ENCODE measurements at regions not wholly inside any gene's neighbourhood (a gene's known extent, or its start where the extent isn't known, plus 50 kb on each side); places are given as distances from the start of the nearest gene placed in this dataset.
"Not testable (repeated sequence)": the region's sequence is repeated elsewhere in the genome, so short reads cannot be mapped to it uniquely, and the experiment has no call there.

GRCh38 chr6:76771059-76771634 is 692.1 kb downstream of the HTR1B start:
- DNase-seq: no peak

DNA sequence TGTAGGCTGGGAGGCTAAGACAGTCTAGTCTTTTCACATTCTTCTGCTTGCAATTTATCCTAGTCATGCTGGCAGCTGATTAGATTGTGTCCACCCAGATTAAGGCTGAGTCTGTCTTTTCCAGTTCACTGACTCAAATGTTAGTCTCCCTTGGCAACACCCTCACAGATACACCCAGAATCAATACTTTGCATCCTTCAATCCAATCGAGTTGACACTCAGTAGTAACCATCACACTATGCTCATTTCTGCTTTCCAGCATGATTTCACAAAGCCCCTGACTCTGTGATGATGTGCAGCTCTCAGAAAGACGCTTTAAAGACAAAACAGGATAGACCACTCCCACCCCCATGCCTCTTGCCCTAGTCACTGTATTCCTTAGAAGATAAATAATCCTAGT is 693.0 kb downstream of the HTR1B start:
- no peak for DNase-seq

- DNase-seq: no peak
These were observed 694.7 kb downstream of the HTR1B start for GRCh38 chr6:76768556-76768955.

- no peak for DNase-seq
These were observed 691.6 kb upstream of the IMPG1 start for GRCh38 chr6:76764057-76764456.

DNA sequence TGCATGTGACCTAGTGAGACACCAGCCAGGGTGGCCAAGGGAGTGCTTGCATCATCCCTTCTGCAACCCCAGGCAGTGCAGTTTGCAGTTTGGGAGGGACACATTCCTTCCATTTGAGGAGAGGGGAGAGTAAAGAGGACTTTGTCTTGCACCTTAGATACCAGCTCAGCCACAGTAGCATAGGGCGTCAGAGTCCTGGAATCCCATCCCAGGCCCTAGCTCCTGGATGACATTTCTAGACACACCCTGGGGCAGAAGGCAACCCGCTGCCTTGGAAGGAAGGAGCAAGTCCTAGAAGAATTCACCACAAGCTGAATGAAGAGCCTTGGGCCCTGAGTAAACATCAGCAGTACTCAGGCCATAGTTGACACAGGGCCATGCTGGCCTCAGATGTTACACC is 680.4 kb upstream of the IMPG1 start:
- no peak for DNase-seq

GRCh38 chr6:76745388-76745787 is 672.9 kb upstream of the IMPG1 start:
- not testable (repeated sequence) for DNase-seq

DNA sequence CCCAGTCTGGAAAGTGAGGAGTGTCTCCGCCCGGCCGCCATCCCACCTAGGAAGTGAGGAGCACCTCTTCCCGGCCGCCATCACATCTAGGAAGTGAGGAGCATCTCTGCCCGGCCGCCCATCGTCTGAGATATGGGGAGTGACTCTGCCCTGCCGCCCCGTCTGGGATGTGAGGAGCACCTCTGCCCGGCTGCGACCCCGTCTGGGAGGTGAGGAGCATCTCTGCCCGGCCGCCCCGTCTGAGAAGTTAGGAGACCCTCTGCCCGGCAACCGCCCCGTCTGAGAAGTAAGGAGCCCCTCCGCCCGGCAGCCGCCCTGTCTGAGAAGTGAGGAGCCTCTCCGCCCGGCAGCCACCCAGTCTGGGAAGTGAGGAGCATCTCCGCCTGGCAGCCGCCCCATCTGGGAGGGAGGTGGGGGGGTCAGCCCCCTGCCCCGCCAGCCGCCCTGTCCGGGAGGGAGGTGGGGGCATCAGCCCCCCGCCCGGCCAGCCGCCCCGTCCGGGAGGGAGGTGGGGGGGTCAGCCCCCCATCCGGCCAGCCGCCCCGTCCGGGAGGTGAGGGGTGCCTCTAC is 671.8 kb upstream of the IMPG1 start:
- DNase-seq: not testable (repeated sequence)

DNA sequence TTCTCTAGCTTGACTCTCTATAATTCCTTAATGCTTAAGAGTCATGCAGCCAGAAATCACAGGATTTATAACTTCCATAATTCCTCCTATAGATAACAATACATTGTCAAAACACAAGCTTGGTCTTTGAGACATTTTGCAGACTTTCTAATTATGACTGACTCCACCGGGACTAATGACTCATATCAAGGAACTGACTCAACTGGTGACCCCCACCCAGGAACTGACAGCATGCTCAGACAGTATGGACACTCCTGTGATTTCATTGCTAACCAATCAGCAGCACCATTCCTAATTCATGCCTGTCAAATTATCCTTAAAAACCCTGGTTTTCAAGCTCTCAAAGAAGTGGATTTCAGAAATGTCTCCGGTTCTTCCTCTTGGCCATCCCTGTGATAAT is 670.5 kb upstream of the IMPG1 start:
- no peak for DNase-seq

GRCh38 chr6:76719449-76719848 is 647.0 kb upstream of the IMPG1 start:
- no peak for DNase-seq

GRCh38 chr6:76708641-76709331 is 636.3 kb upstream of the IMPG1 start:
- no peak for DNase-seq

DNA sequence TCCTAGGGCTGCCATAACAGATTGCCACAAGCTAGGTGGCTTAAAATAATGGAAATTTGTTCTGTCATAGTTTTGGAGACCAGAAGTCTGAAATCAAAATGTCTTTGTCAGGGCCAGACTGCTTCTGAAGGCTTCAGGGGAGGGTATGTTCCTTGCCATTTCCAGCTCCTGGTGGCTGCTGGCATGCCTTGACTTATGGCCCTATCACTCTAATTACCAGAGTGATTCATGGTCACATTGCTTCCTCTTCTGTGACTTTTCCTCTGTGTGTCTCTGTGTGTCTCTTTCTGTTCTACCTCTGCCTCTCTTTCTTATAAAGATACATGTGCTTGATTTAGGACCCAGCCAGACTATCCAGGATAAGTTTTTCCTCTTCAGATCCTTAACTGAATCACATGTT is 635.2 kb upstream of the IMPG1 start:
- no peak for DNase-seq

GRCh38 chr6:76706631-76707030 is 634.2 kb upstream of the IMPG1 start:
- no peak for DNase-seq

- no peak for DNase-seq
These were observed 633.6 kb upstream of the IMPG1 start for GRCh38 chr6:76706086-76706485.

DNA sequence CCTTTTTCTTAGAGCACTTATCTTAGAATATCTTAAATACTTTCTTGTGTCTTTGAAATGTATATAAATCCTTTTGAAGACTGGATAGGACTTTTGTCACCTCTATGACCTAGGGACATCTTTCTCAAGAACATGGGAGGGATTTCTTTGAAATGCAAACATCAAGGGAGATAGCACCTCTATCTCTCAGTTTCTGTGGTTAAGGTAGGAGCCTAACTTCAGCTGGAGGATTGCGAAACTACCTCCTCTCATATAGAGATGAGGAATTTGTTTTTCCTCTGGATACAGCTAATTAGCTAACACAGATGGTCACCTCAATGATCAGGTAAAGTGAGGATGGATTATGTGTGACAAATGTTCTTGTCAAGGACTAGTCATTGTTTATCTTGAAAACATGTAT is 631.3 kb upstream of the IMPG1 start:
- DNase-seq: no peak

DNA sequence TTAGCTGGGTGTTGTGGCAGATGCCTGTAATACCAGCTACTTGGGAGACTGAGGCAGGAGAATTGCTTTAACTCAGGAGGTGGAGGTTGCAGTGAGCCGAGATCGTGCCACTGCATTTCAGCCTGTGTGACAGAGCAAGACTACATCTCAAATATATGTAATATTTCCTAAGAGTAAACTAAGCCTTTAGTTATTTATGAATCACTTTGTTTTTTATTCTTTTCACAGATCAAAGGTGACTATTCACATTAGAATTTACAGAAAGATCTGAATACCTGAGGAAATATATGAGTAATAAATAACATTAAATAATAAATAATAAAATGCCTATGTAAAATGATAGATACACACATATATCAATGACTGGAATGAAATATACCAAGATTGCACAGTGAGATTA is 630.8 kb upstream of the IMPG1 start:
- no peak for DNase-seq

DNA sequence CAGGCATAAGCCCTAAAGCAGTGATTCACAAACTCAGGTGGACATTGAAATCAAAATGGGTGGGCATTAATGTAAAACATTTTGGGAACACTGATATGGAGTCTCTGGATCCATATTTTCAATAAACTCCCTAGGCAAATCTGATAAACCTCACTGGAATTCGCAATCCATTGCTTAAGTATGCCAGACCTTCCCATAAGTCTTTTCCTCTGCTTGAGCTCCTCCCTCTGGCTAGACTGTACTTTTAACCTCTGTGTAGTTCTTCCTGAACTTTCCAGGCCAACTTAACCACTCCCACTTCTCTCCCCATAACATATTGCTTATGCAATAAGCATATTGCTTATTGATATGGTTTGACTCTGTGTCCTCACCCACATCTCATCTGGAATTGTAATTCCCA is 629.7 kb upstream of the IMPG1 start:
- DNase-seq: no peak

DNA sequence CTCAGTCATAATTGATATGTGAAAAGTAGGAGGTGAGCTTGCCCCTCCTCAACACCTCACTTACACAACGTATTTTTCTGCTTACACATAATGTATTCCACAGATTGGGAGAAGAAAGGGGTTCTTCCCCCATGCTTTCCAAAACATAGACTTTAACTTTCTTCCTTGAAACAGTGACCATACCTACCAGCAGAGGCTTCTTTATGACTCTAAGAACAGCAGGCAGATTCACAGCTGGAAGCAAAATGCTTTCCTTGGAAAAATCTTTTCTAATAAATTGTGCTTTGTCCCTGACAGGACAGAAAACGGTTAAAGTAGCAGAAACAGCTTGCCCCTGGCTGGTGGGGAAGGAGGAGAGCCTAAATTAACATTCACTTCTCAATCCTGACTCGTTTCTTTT is 629.1 kb upstream of the IMPG1 start:
- DNase-seq: no peak

GRCh38 chr6:76697585-76697984 is 625.1 kb upstream of the IMPG1 start:
- DNase-seq: no peak

DNA sequence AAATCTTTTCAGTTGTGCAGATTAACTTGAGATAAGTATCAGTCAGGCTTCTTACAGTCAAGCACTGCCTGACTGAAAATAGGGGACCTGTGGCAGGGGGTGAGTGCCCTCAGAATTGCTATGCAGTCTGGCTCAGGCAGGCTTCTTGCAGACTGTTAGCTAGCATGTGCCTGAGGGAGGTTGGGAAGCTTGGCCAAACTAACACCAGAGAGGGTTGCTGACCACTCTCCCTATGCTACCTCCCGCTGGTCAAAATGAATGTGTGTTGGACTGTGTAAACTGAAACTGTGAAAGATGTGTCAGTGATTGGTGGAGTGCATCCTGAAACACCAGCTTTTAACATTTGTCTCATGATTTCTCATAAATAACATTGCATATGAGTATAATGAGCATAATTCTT is 622.3 kb upstream of the IMPG1 start:
- no peak for DNase-seq

DNA sequence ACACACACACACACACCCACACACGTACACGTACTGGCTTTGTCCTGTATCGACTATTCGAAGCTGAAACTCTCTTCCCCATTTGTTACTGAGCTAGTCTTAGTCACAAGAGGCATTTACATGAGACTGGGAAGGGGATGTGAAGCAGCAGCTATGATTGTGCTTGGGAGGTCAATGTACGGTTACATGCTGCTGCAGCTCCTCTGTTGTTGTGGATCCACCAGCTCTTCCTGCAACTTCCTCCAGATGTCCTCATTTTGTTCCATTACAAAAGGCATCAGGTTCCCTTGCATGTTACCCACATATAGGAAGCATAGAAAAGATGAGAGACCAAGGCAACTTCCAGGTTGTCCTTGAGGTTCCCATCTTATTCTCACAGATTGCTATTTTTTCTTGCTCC is 612.4 kb upstream of the IMPG1 start:
- no peak for DNase-seq

DNA sequence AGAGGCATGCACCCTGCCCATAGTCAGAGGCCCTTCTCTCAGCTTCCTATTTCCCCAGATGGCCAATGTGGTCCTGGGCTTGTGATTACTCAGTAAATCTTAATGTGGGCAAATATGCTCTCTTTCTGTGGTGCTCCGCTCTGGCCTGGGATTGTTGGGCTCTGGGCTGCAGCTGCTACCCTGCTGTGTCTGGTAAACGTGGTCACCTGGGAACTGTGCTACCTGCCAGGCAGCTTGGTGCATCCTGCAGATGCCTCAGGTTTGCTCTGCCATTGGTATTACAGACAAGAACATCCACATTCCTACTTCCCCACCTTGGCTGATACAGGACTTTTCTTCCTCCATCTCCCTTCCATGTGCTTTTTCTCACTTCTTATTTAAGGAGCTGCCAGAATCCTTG is 611.5 kb upstream of the IMPG1 start:
- DNase-seq: no peak

- DNase-seq: no peak
These were observed 610.4 kb upstream of the IMPG1 start for GRCh38 chr6:76682842-76683241.

DNA sequence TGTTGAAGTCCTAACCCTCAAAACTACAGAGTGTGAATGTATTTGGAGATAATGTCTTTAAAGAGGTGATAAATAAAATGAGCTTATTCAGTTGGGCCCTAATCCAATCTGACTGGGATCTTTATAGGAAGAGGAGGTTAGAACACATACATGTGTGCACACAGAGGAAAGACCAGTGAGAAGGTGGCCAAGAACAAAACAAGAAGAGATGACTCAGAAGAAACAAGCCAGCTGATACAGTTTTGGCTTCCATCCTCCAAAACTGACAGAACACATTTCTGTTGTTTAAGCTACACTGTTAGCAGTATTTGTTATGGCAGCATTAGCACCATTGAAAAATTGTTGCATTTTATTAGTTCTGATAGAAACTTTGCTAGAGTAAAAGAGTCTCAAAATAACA is 609.3 kb upstream of the IMPG1 start:
- DNase-seq: no peak

- DNase-seq: no peak
These were observed 604.6 kb upstream of the IMPG1 start for GRCh38 chr6:76677017-76677416.

DNA sequence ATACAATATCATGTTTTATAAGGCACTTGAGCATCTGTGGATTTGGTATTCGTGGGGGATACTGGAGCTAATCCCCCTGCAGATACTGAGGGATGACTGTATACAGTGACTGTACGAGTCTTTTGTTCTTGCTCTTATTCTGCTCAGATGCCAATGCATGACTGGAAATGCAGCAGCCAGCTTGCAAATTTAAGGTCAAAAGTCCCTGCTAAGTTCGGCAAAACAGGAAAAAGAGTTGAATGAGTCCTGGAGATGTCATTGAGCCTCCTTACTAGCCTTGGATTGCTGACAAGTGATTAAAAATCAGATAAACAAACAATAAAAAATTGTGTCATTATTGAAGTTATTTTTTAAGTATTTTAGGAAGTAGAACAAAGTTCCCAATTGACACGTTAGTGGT is 599.3 kb upstream of the IMPG1 start:
- DNase-seq: no peak

All from C1 segment of cervical spinal cord (tissue), 14 donors.